ENCODE measurements at regions not wholly inside any gene's neighbourhood (a gene's known extent, or its start where the extent isn't known, plus 50 kb on each side); places are given as distances from the start of the nearest gene placed in this dataset.

DNA sequence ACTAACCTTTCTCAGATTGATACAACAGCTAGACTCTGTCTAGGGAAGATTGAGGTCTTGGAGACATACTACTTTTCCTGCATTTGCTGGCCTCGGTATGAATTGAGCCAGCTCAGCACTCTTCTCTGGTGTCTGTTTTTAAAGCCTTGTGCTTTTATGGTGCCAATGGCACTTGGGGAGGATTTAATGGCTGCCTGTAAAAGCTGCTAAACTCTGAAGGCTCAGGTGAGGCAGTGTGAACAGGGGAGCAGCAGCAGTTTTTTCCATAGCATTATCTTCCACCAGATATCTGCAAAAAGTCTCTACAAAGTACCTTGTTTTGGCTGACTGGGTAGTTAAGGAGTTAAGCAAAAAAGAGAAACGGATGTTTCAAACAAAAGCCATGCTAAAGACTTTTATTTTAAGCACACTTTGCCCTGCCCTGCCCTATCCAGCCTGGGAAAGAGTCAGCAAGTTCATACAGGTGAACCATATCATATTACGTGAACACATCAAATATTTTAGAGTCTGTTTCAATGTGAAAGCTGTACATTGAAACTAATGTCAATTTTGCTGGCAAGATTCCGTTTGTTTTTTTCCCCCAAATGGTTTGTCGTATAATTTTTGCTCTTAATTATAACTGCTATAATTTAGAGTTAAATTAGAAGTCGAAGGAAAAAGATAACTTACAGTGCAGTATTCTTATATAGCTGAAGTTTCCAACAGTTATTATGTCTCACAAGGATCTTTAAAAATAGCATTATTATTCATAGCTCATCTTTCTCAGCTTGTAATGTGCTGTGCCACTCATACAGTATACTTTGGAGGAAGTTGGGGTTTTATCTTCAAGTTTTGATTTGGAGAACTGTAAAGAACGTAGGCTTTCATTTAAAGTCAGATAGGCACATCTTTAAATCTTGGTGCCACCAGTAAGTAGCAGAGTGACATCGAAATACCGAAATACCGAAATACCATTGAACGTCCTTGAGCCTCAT is 424.1 kb upstream of the CD180 start:
- no peak for TF ChIP-seq Cebpa-rat (IDR thresholded peaks at IDR 0.05)
- H3K27me3 ChIP-seq: no peaks in the 10 kb centered on the region
- H3K4me1 ChIP-seq: no peaks in the 10 kb centered on the region
- H3K9me3 ChIP-seq: no peaks in the 10 kb centered on the region
- no peak overlapping the region for H3K4me2 ChIP-seq
- H3K9ac ChIP-seq: no peak overlapping the region
- no peak overlapping the region for H3K27ac ChIP-seq
- H3K4me3 ChIP-seq: no peak overlapping the region
- H4K20me1 ChIP-seq: no peaks in the 10 kb centered on the region
- no peaks in the 10 kb centered on the region for H3K36me3 ChIP-seq

DNA sequence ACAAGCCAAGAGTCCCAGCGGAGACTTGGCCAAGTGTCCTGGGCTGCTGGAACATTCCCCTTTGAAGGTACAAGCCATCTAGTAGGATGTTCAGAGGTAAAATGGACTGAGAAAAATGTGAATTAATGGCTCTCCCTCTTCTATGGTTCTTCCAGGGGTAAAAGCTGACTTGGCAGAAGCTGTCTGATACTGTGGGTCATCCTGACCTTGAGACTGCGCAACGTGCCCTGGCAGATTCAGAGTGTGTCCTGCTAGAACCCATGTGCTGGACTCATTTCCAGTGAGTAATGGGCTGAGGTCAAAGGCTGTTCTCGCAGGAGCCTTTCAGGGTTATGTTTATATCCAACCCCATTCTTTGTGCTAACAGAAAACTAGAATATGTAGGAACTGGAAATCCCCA is 423.0 kb upstream of the CD180 start:
- Histone ChIP-seq H3K27me3 (no peaks in the 10 kb centered on the region), H3K27ac (no peak overlapping the region), H3K4me3 (no peak overlapping the region), H4K20me1 (no peaks in the 10 kb centered on the region), H3K4me1 (no peaks in the 10 kb centered on the region), H3K9me3 (no peaks in the 10 kb centered on the region), H3K9ac (no peak overlapping the region), H3K4me2 (no peak overlapping the region), H3K36me3 (no peaks in the 10 kb centered on the region)
- no peak for TF ChIP-seq Cebpa-rat (IDR thresholded peaks at IDR 0.05)

DNA sequence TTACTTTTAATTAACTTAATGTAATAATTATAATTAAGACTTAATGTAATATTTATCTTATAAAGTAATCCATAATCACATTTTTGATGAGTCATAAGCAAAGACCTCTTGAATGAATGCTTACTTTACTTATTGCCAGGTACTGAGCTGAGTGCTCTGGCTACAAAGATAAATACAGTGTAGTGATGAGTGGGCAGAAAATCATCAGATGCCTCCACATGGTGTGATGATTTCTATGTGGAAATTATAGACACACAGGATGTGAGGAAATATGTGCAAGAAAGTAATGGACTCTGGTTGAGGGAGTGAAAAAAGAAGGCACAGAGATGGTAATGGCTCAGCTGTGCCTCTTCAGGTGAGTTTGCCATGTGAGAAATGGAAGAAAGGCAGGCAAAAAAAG is 422.6 kb upstream of the CD180 start:
- Histone ChIP-seq H3K27me3 (no peaks in the 10 kb centered on the region), H3K27ac (no peak overlapping the region), H3K9me3 (no peaks in the 10 kb centered on the region), H3K4me2 (no peak overlapping the region), H3K4me3 (no peak overlapping the region), H3K4me1 (no peaks in the 10 kb centered on the region), H3K36me3 (no peaks in the 10 kb centered on the region), H4K20me1 (no peaks in the 10 kb centered on the region), H3K9ac (no peak overlapping the region)
- no peak for TF ChIP-seq Cebpa-rat (IDR thresholded peaks at IDR 0.05)

DNA sequence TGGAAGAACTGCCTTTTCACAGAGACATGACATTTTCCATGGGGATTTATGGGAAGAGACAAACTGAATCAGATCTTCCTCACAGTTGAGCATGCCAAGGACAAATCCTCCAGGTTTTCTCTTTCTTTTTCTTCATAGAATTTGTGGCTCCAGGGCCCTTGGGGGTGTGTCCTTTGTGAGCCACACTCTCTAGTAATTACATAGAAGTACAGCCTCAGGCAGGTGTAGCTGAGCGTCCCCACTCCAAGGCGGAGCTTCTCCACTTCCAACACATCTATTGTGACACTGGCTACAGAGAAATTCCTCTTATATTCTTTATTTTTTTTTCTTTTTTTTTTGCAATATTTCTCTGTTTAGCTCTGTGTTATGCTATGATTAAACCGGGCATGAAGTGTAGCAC is 420.5 kb upstream of the CD180 start:
- H4K20me1 ChIP-seq: no peaks in the 10 kb centered on the region
- no peak overlapping the region for H3K27ac ChIP-seq
- H3K4me2 ChIP-seq: no peak overlapping the region
- no peaks in the 10 kb centered on the region; the same call in 1 of the 2 replicates for H3K4me1 ChIP-seq
- H3K9me3 ChIP-seq: no peaks in the 10 kb centered on the region
- no peaks in the 10 kb centered on the region for H3K27me3 ChIP-seq
- no peak overlapping the region for H3K9ac ChIP-seq
- no peak overlapping the region for H3K4me3 ChIP-seq
- no peaks in the 10 kb centered on the region for H3K36me3 ChIP-seq
- no peak for TF ChIP-seq Cebpa-rat (IDR thresholded peaks at IDR 0.05)

DNA sequence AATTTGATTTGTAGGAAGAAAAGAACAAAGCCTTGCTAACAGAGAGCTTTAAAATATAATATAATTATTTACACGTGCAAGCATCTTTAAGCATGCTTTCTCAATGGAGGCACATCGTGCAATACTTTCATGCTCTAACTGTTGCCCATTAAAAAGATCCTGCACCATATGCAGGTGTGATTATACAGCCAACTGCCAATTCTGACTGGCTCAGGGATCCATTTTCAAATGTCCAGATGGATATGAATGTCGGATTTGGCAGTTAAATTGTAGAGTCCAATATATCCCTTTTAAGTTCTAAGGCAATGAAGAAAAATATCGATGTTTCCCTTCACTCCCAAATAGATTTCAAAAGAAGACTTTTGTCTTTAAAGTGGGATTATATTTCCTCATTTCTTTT is 416.4 kb upstream of the CD180 start:
- Histone ChIP-seq H3K27me3 (no peaks in the 10 kb centered on the region), H3K27ac (no peak overlapping the region), H3K36me3 (no peaks in the 10 kb centered on the region), H3K9ac (no peak overlapping the region), H3K4me1 (no peaks in the 10 kb centered on the region; the same call in 1 of the 2 replicates), H3K4me3 (no peak overlapping the region), H3K9me3 (no peaks in the 10 kb centered on the region), H4K20me1 (no peaks in the 10 kb centered on the region), H3K4me2 (no peak overlapping the region)
- TF ChIP-seq Cebpa-rat (IDR thresholded peaks at IDR 0.05): no peak

DNA sequence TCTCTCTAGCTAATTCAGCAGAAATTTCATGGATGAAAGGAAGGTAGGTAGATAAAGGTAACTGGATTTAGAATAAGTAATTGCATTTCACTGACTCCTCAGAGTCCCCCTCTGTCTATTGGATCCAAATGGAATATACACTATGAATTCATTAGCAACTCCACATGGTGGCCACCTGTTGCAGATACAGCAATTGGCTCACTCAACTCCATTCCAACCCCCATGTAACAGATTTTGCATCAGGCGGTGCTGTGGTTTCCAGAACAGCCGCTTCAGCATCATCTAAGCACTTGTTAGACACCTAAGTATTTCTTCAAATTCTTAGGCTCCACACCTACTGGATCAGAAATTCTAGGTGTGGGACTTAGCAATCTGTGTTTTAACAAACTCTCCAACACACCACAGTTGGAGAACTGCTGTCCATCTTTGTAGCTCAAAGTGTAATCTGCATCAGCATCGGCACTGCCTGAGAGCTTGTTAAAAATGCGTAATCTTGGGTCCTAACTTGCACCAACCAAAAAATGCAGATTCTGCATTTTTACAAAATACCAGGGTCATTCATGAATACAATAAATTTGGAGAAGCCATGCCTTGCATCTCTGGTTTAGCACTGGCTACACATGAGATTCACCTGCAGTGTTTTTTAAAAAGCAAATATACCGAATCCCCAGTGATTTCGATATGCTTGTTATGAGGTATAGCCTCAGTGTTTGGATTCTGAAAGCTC is 413.8 kb upstream of the CD180 start:
- Histone ChIP-seq H3K27me3 (no peaks in the 10 kb centered on the region), H3K9me3 (no peaks in the 10 kb centered on the region), H3K4me1 (no peaks in the 10 kb centered on the region; the same call in 1 of the 2 replicates), H4K20me1 (no peaks in the 10 kb centered on the region), H3K9ac (no peak overlapping the region), H3K27ac (no peak overlapping the region), H3K4me3 (no peak overlapping the region), H3K4me2 (no peak overlapping the region), H3K36me3 (no peaks in the 10 kb centered on the region)
- no peak for TF ChIP-seq Cebpa-rat (IDR thresholded peaks at IDR 0.05)

DNA sequence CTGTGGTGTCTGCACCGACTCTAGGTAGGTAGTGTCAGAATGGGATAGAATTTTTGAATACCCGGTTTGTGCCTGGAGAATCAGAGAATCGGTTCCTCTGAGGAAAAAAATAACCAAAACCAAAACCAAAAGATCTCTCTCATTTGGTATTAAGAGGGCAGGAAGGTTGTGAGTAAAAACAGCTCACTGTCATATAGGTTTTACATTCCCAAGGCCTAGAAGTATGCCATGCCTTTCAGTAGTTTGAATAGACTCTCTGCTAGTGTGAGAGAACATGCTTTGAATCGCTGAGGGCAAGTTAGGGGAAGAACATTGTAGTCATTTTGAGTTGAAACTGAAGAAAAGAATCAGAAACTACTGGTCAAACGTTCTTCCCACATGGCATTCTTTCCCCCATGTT is 411.4 kb upstream of the CD180 start:
- Histone ChIP-seq H3K27me3 (no peaks in the 10 kb centered on the region), H4K20me1 (no peaks in the 10 kb centered on the region), H3K4me2 (no peak overlapping the region), H3K9me3 (peaks cover 12% of the 10 kb centered on the region), H3K4me1 (no peaks in the 10 kb centered on the region), H3K4me3 (no peak overlapping the region), H3K9ac (no peak overlapping the region), H3K27ac (no peak overlapping the region), H3K36me3 (no peaks in the 10 kb centered on the region)
- no peak for TF ChIP-seq Cebpa-rat (IDR thresholded peaks at IDR 0.05)

DNA sequence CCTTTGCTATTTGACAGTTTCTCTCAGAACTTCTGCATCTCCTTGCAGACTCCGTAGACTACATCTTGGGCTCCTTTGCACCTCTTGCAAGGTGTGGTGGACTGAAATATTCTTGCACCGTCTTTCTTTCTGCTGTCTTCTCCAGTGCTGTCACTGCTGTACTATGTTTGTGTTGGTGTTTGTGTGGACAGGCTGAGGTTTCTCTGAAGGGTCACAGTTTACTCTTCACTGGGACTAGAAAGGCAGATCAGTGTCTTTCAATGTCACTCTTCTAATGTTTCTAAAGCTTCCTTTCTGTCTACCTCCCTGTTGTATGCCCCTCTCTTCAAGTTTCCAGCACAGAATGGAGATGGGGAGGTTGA is 410.0 kb upstream of the CD180 start:
- no peak for TF ChIP-seq Cebpa-rat (IDR thresholded peaks at IDR 0.05)
- no peak overlapping the region for H3K4me2 ChIP-seq
- no peak overlapping the region for H3K4me3 ChIP-seq

DNA sequence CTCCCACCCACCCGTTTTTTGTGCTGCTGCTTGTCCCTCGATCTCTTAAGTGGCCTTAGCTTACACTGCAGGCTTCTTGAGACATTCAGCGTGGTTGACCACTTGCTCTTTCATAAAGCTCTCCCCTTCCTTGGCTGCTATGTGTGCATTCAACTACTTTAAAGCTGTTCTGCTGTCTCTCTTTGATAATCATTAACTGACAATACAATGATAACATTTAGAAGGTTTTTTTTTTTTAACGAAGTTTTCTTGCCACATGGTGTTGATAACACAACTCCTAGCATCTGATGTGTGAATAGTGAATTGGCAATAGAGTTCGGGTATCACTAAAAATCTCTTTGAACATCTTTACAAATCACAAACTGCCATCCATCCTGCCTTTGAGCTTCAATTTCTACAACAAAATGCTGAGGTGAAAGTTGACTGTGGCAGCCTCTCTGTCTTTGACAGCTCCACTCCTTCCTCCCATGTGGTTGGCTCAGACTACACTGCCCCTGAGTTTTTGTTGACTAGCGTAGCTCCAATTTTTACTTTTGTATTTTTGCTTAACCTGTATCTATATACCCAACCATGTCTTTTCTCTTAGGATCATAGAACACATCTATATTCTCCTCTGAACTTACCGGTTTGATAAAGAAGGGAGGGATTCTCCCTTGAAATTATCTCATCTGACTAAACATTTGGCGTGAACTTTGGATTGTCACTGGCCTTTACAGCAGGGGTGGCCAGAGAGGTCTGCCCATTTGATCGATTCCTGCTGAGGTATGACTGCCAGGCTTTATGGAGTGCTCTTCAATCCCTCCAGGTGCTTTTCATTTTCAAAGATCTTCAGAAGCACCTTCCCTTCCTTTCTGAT is 409.4 kb upstream of the CD180 start:
- Histone ChIP-seq H3K4me2 (no peak overlapping the region), H3K4me3 (no peak overlapping the region)

More for the DNA sequence above, 410.0 kb upstream of the CD180 start:
- no peaks in the 10 kb centered on the region for H3K36me3 ChIP-seq
- peaks cover 12% of the 10 kb centered on the region for H3K9me3 ChIP-seq
- H3K27ac ChIP-seq: no peak overlapping the region
- no peak overlapping the region for H3K9ac ChIP-seq
- H3K27me3 ChIP-seq: no peaks in the 10 kb centered on the region
- H4K20me1 ChIP-seq: no peaks in the 10 kb centered on the region
- no peaks in the 10 kb centered on the region for H3K4me1 ChIP-seq

More for the DNA sequence above, 409.4 kb upstream of the CD180 start:
- Histone ChIP-seq H4K20me1 (no peaks in the 10 kb centered on the region), H3K9ac (no peak overlapping the region), H3K9me3 (peaks cover 12% of the 10 kb centered on the region), H3K27ac (no peak overlapping the region), H3K27me3 (no peaks in the 10 kb centered on the region), H3K36me3 (no peaks in the 10 kb centered on the region), H3K4me1 (no peaks in the 10 kb centered on the region)
- TF ChIP-seq Cebpa-rat (IDR thresholded peaks at IDR 0.05): no peak

Data from BLaER1 (cell line).